BJ (cell line): ENCODE measurements at regions not wholly inside any gene's neighbourhood (a gene's known extent, or its start where the extent isn't known, plus 50 kb on each side); places are given as distances from the start of the nearest gene placed in this dataset.
"Not testable (repeated sequence)": the region's sequence is repeated elsewhere in the genome, so short reads cannot be mapped to it uniquely, and the experiment has no call there.

Experiments
- CTCF ChIA-PET: fragments of 350-600 bp; formaldehyde crosslinking; extraction: SDS; loops from one replicate; lab custom pipeline; 2021; ENCODE audit warnings: antibody characterized with exemption, inconsistent platforms; lab: Yijun Ruan, JAX
- POLR2A ChIA-PET: fragments of 300-600 bp; sonication (Branson Sonifier 250); formaldehyde crosslinking; extraction: SDS; loops from one replicate; lab custom pipeline; 2021; ENCODE audit warnings: antibody characterized with exemption; lab: Charles Lee
- DNase-seq: peaks from one replicate; pipeline ENCODE4 v3.0.0-alpha.2; 2011; ENCODE audit warnings: low read depth
- H3K27me3 ChIP-seq: 2 replicates; pipeline ENCODE4 v1.6.0; 2011; ENCODE audit warnings: low read length; ENCODE audit not compliant: control insufficient read depth, insufficient read depth
- H3K36me3 ChIP-seq: 2 replicates; pipeline ENCODE4 v1.5.1; 2011; ENCODE audit warnings: low read length; ENCODE audit not compliant: control insufficient read depth, insufficient read depth
- H3K4me3 ChIP-seq: 2 replicates; pipeline ENCODE4 v1.5.1; 2011; ENCODE audit warnings: low read depth, mild to moderate bottlenecking, control low read depth, low read length
- TF ChIP-seq, protein P1 (sequence below): IDR thresholded peaks from 2 replicates; pipeline ENCODE4 v1.5.1; 2011; ENCODE audit warnings: low read depth, mild to moderate bottlenecking, control low read depth, inconsistent platforms, low read length, moderate library complexity; ENCODE audit not compliant: insufficient read depth

DNA sequence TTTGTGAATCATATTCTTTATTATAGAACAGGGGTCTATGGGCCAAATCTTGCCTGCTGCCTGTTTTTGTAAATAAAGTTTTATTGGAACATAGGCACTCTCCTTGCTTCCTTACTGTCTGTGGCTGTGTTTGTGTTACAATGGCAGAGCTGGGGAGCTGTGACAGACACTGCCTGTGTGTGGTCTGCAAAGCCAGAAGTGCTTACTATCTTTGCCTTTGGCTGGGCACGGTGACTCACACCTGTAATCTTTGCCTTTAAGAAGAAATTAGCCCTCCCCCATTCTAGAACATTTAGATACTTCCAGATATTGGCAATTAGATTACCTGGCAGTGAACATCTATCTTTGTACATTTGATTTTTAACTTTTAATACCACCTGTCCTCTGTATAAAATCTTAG, 308.3 kb downstream of the FOXL1 start:
- ChIA-PET POLR2A (no interaction called here), CTCF (no interaction called here)
- TF ChIP-seq, protein P1, sequence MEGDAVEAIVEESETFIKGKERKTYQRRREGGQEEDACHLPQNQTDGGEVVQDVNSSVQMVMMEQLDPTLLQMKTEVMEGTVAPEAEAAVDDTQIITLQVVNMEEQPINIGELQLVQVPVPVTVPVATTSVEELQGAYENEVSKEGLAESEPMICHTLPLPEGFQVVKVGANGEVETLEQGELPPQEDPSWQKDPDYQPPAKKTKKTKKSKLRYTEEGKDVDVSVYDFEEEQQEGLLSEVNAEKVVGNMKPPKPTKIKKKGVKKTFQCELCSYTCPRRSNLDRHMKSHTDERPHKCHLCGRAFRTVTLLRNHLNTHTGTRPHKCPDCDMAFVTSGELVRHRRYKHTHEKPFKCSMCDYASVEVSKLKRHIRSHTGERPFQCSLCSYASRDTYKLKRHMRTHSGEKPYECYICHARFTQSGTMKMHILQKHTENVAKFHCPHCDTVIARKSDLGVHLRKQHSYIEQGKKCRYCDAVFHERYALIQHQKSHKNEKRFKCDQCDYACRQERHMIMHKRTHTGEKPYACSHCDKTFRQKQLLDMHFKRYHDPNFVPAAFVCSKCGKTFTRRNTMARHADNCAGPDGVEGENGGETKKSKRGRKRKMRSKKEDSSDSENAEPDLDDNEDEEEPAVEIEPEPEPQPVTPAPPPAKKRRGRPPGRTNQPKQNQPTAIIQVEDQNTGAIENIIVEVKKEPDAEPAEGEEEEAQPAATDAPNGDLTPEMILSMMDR: no peak
- DNase-seq: no peak
- Histone ChIP-seq H3K4me3 (no peak overlapping the region), H3K36me3 (no peaks in the 10 kb centered on the region), H3K27me3 (peaks cover 19% of the 10 kb centered on the region)

DNA sequence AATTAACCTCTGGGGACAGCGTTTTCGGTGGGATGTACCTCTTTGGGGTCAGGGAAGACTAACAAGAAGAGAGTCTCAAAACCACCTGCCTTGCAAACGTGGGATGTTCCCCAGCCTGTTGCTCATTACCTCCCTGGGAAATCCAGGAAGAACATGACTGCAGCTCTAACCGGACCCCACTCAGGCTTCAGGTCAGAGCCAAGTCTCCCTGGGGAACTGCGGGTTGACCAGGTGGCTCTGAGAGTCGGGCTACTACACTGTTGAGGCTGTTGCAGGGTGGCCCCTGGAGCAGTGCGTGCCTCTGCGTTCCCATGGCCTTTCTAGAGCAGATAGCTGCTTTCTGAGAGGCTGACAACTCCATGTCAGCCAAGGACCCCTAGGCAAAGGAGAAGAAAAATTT, 309.1 kb downstream of the FOXL1 start:
- no peaks in the 10 kb centered on the region for H3K36me3 ChIP-seq

DNA sequence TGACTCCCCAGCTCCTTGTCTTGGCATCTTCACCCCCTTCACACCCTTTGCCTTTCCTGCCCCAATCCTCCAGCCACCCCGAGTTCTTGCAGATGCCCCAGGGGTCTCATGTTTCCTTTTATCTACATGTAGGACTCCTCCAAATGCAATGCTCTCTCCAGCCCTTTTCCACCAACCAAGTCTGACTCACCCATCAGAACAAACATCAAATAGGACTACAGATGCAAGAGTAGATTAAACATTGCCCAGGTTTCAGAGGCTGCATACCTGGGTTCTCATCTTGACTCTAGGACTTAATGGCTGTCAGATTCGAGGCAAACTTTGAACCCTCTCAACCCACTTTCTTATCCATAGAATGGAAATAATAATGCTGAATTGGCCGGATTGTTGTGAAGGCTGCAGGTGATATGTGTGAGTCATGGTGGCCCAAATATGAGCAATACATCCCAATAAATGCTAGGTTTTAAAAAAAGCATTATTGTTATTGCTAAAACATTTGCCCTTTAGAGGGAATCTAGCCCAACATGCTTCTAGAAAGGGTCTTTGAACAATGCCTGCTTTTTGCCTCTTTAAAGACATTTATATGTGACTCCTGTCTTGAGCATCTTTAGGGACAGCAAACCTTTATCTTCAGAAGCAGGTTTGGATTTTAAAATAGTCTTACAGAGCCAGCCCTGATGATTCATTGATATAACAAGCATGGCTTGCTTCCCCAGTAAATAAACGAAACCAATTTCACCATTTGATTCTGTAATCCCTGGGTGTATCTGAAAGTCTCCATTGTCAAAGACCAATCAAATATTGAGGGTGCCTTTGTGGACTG, 310.1 kb downstream of the FOXL1 start:
- Histone ChIP-seq H3K36me3 (no peaks in the 10 kb centered on the region), H3K27me3 (peaks cover 16% of the 10 kb centered on the region), H3K4me3 (no peak overlapping the region)
- POLR2A ChIA-PET: no interaction called here
- CTCF ChIA-PET: interaction anchor here (1.0 kb wide), 1 partner anchor 8 kb away, joined by 3 read pairs; no protein-coding TSS in a partner anchor
- no peak for DNase-seq
- TF ChIP-seq, protein P1: no peak

More for the DNA sequence above, 309.1 kb downstream of the FOXL1 start:
- CTCF ChIA-PET: interaction anchor here (1.0 kb wide), 1 partner anchor 9 kb away, joined by 3 read pairs; no protein-coding TSS in a partner anchor
- Histone ChIP-seq H3K4me3 (no peak overlapping the region), H3K27me3 (peaks cover 17% of the 10 kb centered on the region)
- TF ChIP-seq, protein P1: no peak
- DNase-seq: no peak
- POLR2A ChIA-PET: no interaction called here

DNA sequence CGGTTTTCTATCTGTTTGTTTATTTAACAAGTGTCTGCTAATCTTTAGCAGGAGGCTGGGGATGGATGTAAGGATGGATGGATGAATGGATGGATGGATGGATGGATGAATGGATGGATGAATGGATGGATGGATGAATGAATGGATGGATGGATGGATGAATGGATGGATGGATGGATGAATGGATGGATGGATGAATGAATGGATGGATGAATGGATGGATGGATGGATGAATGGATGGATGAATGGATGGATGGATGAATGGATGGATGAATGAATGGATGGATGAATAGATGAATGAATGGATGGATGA, 310.7 kb downstream of the FOXL1 start:
- DNase-seq, H3K4me3 ChIP-seq, CTCF ChIA-PET, POLR2A ChIA-PET, H3K36me3 ChIP-seq: not testable (repeated sequence)
- peaks cover 13% of the 10 kb centered on the region; the same call in 1 of the 2 replicates for H3K27me3 ChIP-seq

DNA sequence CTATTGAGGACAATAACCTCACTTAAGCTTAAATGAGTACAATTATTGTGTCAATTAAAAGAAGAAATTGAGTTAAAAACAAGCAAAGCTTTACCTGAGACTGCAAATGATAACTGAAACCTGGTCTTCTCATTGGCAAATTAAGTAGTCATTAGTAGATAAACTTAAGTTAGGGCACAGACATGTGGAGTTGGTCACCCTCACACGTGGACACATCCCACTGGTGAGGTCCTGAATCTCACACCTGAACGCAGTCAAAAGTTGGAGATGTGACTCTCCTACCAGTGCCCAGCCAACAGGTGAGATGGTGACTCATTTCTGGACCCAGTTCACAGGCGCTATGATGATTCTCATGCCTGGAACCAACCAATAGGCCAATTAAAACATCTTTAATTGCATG, 311.6 kb downstream of the FOXL1 start:
- no peaks in the 10 kb centered on the region for H3K36me3 ChIP-seq
- CTCF ChIA-PET: no interaction called here
- POLR2A ChIA-PET: no interaction called here
- TF ChIP-seq, protein P1: no peak
- DNase-seq: no peak
- H3K27me3 ChIP-seq: peaks cover 13% of the 10 kb centered on the region
- no peak overlapping the region for H3K4me3 ChIP-seq

DNA sequence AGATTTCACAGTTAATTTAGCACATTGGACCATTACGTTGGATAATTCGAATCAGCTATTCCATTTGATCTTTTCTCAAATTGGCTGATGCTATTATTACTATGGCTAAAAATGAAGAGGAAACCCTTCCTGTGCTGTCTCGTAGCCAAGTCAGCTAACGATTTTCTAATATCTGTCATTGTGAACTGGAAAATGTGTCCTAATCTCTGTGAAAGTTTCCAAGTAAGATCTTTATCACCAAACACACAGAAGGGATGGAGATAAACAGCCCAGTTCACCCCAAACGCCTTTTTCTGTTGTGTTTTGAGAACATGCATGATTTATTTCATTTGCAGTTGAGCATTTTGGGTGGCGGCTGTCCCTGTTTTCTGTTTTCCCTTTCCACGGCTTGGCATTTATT, 312.8 kb downstream of the FOXL1 start:
- CTCF ChIA-PET: interaction anchor here (0.5 to 0.8 kb wide), 2 partner anchors 17 to 61 kb away, joined by 3 to 4 read pairs; no protein-coding TSS in a partner anchor
- POLR2A ChIA-PET: no interaction called here
- Histone ChIP-seq H3K4me3 (no peak overlapping the region), H3K36me3 (no peaks in the 10 kb centered on the region), H3K27me3 (peaks cover 14% of the 10 kb centered on the region)
- no peak for DNase-seq
- TF ChIP-seq, protein P1: no peak
